Kidney epithelial cell (primary cell): ENCODE measurements at regions not wholly inside any gene's neighbourhood (a gene's known extent, or its start where the extent isn't known, plus 50 kb on each side); places are given as distances from the start of the nearest gene placed in this dataset.

Source experiments
- DNase-seq: peaks from one replicate; pipeline ENCODE4 v3.0.0-alpha.2; 2010; ENCODE audit warnings: low read depth
- H3K27me3 ChIP-seq: 2 replicates; pipeline ENCODE4 v1.6.0; 2011; ENCODE audit warnings: low read length; ENCODE audit not compliant: control insufficient read depth, insufficient read depth
- H3K36me3 ChIP-seq: 2 replicates; pipeline ENCODE4 v1.5.1; 2011; ENCODE audit warnings: low read length; ENCODE audit not compliant: control insufficient read depth, insufficient read depth
- H3K4me3 ChIP-seq: 2 replicates; pipeline ENCODE4 v1.5.1; 2011; ENCODE audit warnings: low read depth, mild to moderate bottlenecking, control low read depth, low read length
- CTCF ChIP-seq: IDR thresholded peaks from 2 replicates; pipeline ENCODE4 v1.5.1; 2011; ENCODE audit warnings: mild to moderate bottlenecking, moderate library complexity, low read length, control low read depth, inconsistent platforms; ENCODE audit not compliant: insufficient read depth, poor library complexity, severe bottlenecking

DNA sequence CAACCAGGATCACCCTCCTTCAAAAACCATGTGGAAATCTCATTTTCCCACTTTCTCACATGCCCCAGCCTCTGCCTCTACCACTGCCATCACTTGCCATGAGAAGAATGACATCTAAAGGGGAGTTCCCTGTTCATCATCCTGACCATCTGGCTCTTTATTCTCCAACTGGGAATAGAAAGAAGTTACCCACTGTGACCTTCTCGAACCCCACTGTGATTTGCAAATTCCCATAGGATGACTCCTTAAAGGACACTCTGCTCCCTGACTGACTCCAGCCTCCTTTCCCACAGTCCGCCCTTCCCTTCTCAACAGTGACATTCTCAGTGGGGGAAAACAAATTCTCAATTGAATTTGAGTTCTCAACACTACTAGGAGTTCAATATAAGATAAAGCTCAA is 440.5 kb downstream of the NR2F2 start:
- no peaks in the 10 kb centered on the region for H3K27me3 ChIP-seq
- H3K36me3 ChIP-seq, result no peaks in the 10 kb centered on the region
- DNase-seq, result no peak
- H3K4me3 ChIP-seq, result no peak overlapping the region
- no peak for TF ChIP-seq CTCF

DNA sequence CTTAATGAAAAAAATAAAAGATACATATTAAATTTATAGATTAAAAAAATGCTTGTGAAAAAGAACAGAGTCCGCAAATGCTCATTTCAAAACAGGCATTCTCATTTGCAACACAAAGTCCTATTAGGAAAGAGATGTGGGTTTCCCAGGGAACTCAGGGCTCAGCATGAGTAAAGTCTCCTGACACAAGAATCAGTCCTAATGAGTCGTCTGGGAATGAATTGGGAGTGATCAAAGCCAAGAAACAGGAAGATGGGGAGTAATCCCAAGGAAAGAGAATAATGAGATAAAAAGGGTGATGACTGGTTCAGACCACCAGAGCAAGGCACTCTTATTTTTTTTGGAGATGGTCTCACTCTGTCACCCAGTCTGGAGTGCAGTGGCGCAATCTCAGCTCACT is 443.7 kb downstream of the NR2F2 start:
- TF ChIP-seq CTCF, result no peak
- DNase-seq, result no peak
- H3K36me3 ChIP-seq, result no peaks in the 10 kb centered on the region
- H3K27me3 ChIP-seq, result no peaks in the 10 kb centered on the region
- no peak overlapping the region for H3K4me3 ChIP-seq

GRCh38 chr15:96783746-96784145 is 453.2 kb downstream of the NR2F2 start:
- TF ChIP-seq CTCF, result no peak

GRCh38 chr15:96790004-96790403 is 459.5 kb downstream of the NR2F2 start:
- no peak for DNase-seq
- no peaks in the 10 kb centered on the region for H3K36me3 ChIP-seq
- TF ChIP-seq CTCF, result no peak
- H3K27me3 ChIP-seq, result no peaks in the 10 kb centered on the region
- no peak overlapping the region for H3K4me3 ChIP-seq

More at GRCh38 chr15:96783746-96784145, 453.2 kb downstream of the NR2F2 start:
- Histone ChIP-seq H3K4me3 (no peak overlapping the region), H3K27me3 (no peaks in the 10 kb centered on the region), H3K36me3 (no peaks in the 10 kb centered on the region)
- no peak for DNase-seq

DNA sequence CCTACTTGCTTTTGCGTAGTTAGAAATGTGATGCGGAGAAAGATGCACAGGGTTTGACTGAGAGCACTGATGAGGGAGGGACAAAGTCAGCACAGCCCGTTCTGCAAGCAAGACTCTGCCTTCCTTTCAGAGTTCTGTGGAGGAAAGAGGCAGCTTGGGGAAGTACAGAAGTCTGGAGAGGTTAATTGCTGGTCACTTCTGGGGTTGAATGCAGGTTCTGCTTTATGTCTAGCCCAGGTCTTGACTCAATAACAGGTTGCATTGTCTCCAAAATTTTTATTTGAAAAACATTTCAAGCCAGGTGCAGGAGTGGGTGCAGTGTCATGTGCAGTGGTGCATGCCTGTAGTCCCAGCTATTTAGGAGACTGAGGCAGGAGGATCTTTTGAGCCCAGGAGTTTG is 461.7 kb downstream of the NR2F2 start:
- no peak for DNase-seq

DNA sequence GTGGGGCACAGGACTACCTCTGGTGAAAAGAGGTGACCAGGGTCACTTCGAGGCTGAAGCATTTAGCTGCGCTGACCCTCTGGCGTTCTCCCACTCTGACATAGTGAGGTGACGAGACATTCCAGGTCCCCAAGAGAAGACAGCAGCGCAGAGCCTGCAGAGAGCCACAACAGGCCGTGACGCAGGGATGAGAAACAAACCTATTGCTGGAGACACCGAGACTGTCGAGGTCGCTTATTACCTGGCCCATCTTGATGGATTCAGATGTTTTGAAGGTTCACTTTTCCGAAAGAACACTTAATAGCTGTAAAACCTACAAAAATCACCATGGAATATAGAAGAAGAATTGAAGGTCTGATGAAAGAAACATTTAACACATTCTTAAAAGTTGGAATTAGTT is 466.3 kb downstream of the NR2F2 start:
- H3K27me3 ChIP-seq, result no peaks in the 10 kb centered on the region
- no peak for DNase-seq
- H3K4me3 ChIP-seq, result no peak overlapping the region
- H3K36me3 ChIP-seq, result no peaks in the 10 kb centered on the region
- TF ChIP-seq CTCF, result no peak

More for the DNA sequence above, 461.7 kb downstream of the NR2F2 start:
- no peak overlapping the region for H3K4me3 ChIP-seq
- H3K36me3 ChIP-seq, result no peaks in the 10 kb centered on the region
- no peak for TF ChIP-seq CTCF
- H3K27me3 ChIP-seq, result no peaks in the 10 kb centered on the region
